ENCODE measurements at regions not wholly inside any gene's neighbourhood (a gene's known extent, or its start where the extent isn't known, plus 50 kb on each side); places are given as distances from the start of the nearest gene placed in this dataset.
A peak's percentile ranks its signal among the peaks of the same experiment; 100 is the strongest.

DNA sequence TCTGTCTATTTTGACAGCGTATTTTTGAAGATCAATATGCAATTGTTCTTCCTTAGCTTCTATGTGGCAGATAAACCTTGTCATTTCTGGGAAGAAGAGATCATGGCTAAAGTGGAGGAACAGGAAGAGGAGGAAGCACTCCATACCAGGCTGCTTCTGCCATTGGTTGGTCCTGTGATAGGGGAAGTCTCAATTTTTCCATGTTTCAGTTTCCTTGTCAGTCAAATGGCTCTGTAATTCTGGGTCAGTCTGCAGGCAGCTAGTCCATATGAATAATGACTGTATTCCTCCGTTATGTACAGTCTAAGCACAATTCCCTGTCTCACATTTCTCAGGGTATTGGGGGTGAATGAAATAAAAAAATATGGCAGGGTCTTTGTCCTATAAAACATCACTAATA, 277.6 kb upstream of the CXCR4 start:
- no peak overlapping the region for H3K4me3 ChIP-seq (ENCODE audit: low read depth, low read length, poor library complexity, severe bottlenecking)

DNA sequence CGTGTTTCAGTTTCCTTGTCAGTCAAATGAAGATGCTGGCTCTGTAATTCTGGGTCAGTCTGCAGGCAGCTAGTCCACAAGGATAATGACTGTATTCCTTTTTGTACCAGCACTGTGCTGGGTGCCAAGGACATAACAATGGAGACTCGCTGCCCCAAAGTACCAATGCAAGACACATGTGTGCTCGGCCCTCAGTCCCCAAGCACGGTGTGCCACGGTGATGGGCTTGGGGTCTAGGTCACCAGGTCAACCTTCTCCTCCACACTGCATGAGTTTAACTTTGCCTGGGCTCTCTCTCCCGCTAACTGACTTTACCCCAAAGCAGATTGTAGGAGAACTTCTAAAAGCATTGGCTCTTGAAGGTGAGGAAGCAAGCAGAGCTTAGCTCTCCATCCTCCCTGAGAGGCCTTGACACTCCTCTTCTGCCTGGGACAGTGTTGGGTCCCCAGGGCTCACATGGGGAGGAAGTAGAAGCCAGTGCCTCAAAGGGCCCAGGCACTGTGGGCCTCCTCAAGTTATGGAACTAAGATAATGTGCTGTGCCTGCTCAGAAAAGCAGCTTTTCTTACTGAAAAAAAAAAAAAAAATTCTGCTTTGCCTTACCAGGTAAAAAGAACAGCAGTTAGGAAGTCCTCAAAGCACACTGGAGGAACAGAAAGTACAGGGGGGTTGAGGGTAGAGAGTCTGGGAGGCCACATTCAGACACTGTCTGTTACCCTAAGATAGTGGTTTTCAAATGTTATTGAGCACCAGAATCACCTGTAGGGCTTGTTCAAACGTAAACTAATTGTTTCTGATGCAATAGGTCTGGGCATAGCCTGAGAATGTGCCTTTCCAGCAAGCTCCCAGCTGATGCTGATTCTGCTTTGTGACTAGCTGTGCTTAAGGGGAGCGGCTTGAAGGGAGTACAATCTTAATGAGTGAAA, 276.4 kb upstream of the CXCR4 start:
- H3K4me2 ChIP-seq (ENCODE audit: low read length), result peak overlapping the region; percentile 21
- peak overlapping the region; percentile 76; the same call in 1 of the 2 replicates for H2AFZ ChIP-seq (ENCODE audit: low read length)
- no peaks in the 10 kb centered on the region for H3K79me2 ChIP-seq (ENCODE audit: insufficient read depth, low read length)
- no peaks in the 10 kb centered on the region for H3K36me3 ChIP-seq (ENCODE audit: insufficient read depth, low read length)
- H3F3A ChIP-seq (ENCODE audit: insufficient read depth, low read length), result no peaks in the 10 kb centered on the region
- H3K4me3 ChIP-seq (ENCODE audit: low read depth, low read length, poor library complexity, severe bottlenecking), result no peak overlapping the region
- no peaks in the 10 kb centered on the region for H3K27me3 ChIP-seq (ENCODE audit: insufficient read depth, low read length)
- no peaks in the 10 kb centered on the region for H3K9me3 ChIP-seq (ENCODE audit: low read length)
- peak overlapping the region; percentile 17; the same call in 1 of the 2 replicates for H3K9ac ChIP-seq (ENCODE audit: low read length)
- peak overlapping the region; percentile 55 for H3K27ac ChIP-seq (ENCODE audit: low read depth, low read length, poor library complexity, severe bottlenecking)
- H3K9me2 ChIP-seq (ENCODE audit: low read depth, low read length), result no peaks in the 10 kb centered on the region
- no peaks in the 10 kb centered on the region for H4K20me1 ChIP-seq (ENCODE audit: insufficient read depth, low read length)
- TF ChIP-seq EZH2 (IDR thresholded peaks at IDR 0.05; ENCODE audit: borderline replicate concordance, low read length), result no peak
- peaks cover 34% of the 10 kb centered on the region for H3K4me1 ChIP-seq (ENCODE audit: insufficient read depth, low read length, severe bottlenecking)

More for the DNA sequence above, 277.6 kb upstream of the CXCR4 start:
- Histone ChIP-seq H4K20me1 (ENCODE audit: insufficient read depth, low read length) (no peaks in the 10 kb centered on the region), H3K9me3 (ENCODE audit: low read length) (no peaks in the 10 kb centered on the region), H3K4me1 (ENCODE audit: insufficient read depth, low read length, severe bottlenecking) (peaks cover 22% of the 10 kb centered on the region), H3K4me2 (ENCODE audit: low read length) (no peak overlapping the region), H3K27ac (ENCODE audit: low read depth, low read length, poor library complexity, severe bottlenecking) (no peak overlapping the region), H3K79me2 (ENCODE audit: insufficient read depth, low read length) (no peaks in the 10 kb centered on the region), H3F3A (ENCODE audit: insufficient read depth, low read length) (no peaks in the 10 kb centered on the region), H3K36me3 (ENCODE audit: insufficient read depth, low read length) (no peaks in the 10 kb centered on the region), H3K9me2 (ENCODE audit: low read depth, low read length) (no peaks in the 10 kb centered on the region), H3K27me3 (ENCODE audit: insufficient read depth, low read length) (no peaks in the 10 kb centered on the region), H2AFZ (ENCODE audit: low read length) (no peak overlapping the region), H3K9ac (ENCODE audit: low read length) (no peak overlapping the region)
- TF ChIP-seq, protein P1, sequence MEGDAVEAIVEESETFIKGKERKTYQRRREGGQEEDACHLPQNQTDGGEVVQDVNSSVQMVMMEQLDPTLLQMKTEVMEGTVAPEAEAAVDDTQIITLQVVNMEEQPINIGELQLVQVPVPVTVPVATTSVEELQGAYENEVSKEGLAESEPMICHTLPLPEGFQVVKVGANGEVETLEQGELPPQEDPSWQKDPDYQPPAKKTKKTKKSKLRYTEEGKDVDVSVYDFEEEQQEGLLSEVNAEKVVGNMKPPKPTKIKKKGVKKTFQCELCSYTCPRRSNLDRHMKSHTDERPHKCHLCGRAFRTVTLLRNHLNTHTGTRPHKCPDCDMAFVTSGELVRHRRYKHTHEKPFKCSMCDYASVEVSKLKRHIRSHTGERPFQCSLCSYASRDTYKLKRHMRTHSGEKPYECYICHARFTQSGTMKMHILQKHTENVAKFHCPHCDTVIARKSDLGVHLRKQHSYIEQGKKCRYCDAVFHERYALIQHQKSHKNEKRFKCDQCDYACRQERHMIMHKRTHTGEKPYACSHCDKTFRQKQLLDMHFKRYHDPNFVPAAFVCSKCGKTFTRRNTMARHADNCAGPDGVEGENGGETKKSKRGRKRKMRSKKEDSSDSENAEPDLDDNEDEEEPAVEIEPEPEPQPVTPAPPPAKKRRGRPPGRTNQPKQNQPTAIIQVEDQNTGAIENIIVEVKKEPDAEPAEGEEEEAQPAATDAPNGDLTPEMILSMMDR (IDR thresholded peaks at IDR 0.05; ENCODE audit: low read length), result no peak
- no peak for TF ChIP-seq EZH2 (IDR thresholded peaks at IDR 0.05; ENCODE audit: borderline replicate concordance, low read length)

DNA sequence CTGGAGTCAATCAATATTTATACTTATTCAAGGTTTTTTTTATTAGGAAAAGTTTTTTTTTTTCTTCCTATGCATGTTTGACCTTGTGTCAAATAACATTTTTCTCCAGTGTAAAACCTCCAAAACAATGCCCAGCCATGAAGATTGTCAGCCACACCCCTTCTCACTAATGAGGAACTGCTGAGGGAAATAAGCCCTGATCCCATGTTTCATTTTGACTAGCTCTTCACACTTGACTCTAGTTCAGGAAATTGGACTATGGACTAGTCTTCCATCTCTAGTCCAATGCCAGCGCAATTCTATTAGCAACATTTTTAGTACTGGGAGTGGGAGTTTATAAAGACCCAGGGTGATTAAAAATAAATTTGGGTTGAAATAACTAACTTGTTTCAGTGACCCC, 275.6 kb upstream of the CXCR4 start:
- H2AFZ ChIP-seq (ENCODE audit: low read length), result no peak overlapping the region
- H3K4me1 ChIP-seq (ENCODE audit: insufficient read depth, low read length, severe bottlenecking), result peaks cover 35% of the 10 kb centered on the region
- no peak overlapping the region for H3K27ac ChIP-seq (ENCODE audit: low read depth, low read length, poor library complexity, severe bottlenecking)
- no peak overlapping the region for H3K4me3 ChIP-seq (ENCODE audit: low read depth, low read length, poor library complexity, severe bottlenecking)
- no peak overlapping the region for H3K4me2 ChIP-seq (ENCODE audit: low read length)
- no peaks in the 10 kb centered on the region for H3K9me2 ChIP-seq (ENCODE audit: low read depth, low read length)
- no peaks in the 10 kb centered on the region for H3F3A ChIP-seq (ENCODE audit: insufficient read depth, low read length)
- H3K36me3 ChIP-seq (ENCODE audit: insufficient read depth, low read length), result no peaks in the 10 kb centered on the region
- TF ChIP-seq EZH2 (IDR thresholded peaks at IDR 0.05; ENCODE audit: borderline replicate concordance, low read length), result no peak
- TF ChIP-seq, protein P1 (IDR thresholded peaks at IDR 0.05; ENCODE audit: low read length), result no peak
- no peaks in the 10 kb centered on the region for H4K20me1 ChIP-seq (ENCODE audit: insufficient read depth, low read length)
- H3K79me2 ChIP-seq (ENCODE audit: insufficient read depth, low read length), result no peaks in the 10 kb centered on the region
- H3K9ac ChIP-seq (ENCODE audit: low read length), result no peak overlapping the region
- no peaks in the 10 kb centered on the region for H3K27me3 ChIP-seq (ENCODE audit: insufficient read depth, low read length)
- no peaks in the 10 kb centered on the region for H3K9me3 ChIP-seq (ENCODE audit: low read length)
